Breast epithelium (tissue), 3 donors: ENCODE measurements at regions not wholly inside any gene's neighbourhood (a gene's known extent, or its start where the extent isn't known, plus 50 kb on each side); places are given as distances from the start of the nearest gene placed in this dataset.

Experiments
- CTCF ChIP-seq, 3 donors: fragments of 450-650 bp; IDR thresholded peaks; one replicate each; pipeline ENCODE4 v1.5.1; 2016 to 2017; ENCODE audit warnings: antibody characterized with exemption in 3 of 3, mild to moderate bottlenecking in 3 of 3, moderate library complexity in 3 of 3
- POLR2A ChIP-seq: fragments of 450-650 bp; IDR thresholded peaks from one replicate; pipeline ENCODE4 v1.6.1; 2016; ENCODE audit warnings: antibody characterized with exemption, mild to moderate bottlenecking, moderate library complexity

GRCh38 chr2:67583185-67583584 lies 186.1 kb downstream of the ETAA1 start:
- TF ChIP-seq CTCF (IDR thresholded peaks at IDR 0.05): no peak
- no peak for TF ChIP-seq POLR2A
